ENCODE measurements at regions not wholly inside any gene's neighbourhood (a gene's known extent, or its start where the extent isn't known, plus 50 kb on each side); places are given as distances from the start of the nearest gene placed in this dataset.
"Not testable (repeated sequence)": the region's sequence is repeated elsewhere in the genome, so short reads cannot be mapped to it uniquely, and the experiment has no call there.

- no peak for DNase-seq (ENCODE audit: low read depth in 3 of 3)
Observed at GRCh38 chr4:13678186-13678924, 50.8 kb upstream of the BOD1L1 start.

- no peak for DNase-seq (ENCODE audit: low read depth in 3 of 3)
Observed at GRCh38 chr4:13681570-13681969, 54.0 kb upstream of the BOD1L1 start.

- no peak for DNase-seq (ENCODE audit: low read depth in 3 of 3)
Observed at GRCh38 chr4:13694256-13694655, 66.7 kb upstream of the BOD1L1 start.

- DNase-seq (ENCODE audit: low read depth in 3 of 3) = no peak
Observed at GRCh38 chr4:13698296-13698695, 70.8 kb upstream of the BOD1L1 start.

- DNase-seq (ENCODE audit: low read depth in 3 of 3) = no peak
Observed at GRCh38 chr4:13700021-13700857, 72.7 kb upstream of the BOD1L1 start.

- not testable (repeated sequence) for DNase-seq (ENCODE audit: low read depth in 3 of 3)
Observed at GRCh38 chr4:13700858-13701140, 73.3 kb upstream of the BOD1L1 start.

- DNase-seq (ENCODE audit: low read depth in 3 of 3) = no peak
Observed at GRCh38 chr4:13701937-13702446, 74.5 kb upstream of the BOD1L1 start.

- no peak for DNase-seq (ENCODE audit: low read depth in 3 of 3)
Observed at GRCh38 chr4:13703096-13703495, 75.6 kb upstream of the BOD1L1 start.

- DNase-seq (ENCODE audit: low read depth in 3 of 3) = no peak
Observed at GRCh38 chr4:13704035-13704434, 76.5 kb upstream of the BOD1L1 start.

- DNase-seq (ENCODE audit: low read depth in 3 of 3) = no peak
Observed at GRCh38 chr4:13704761-13705160, 77.2 kb upstream of the BOD1L1 start.

- DNase-seq (ENCODE audit: low read depth in 3 of 3) = no peak
Observed at GRCh38 chr4:13705521-13706041, 78.1 kb upstream of the BOD1L1 start.

- no peak for DNase-seq (ENCODE audit: low read depth in 3 of 3)
Observed at GRCh38 chr4:13706120-13706519, 78.6 kb upstream of the BOD1L1 start.

GRCh38 chr4:13706716-13707115 is 79.2 kb upstream of the BOD1L1 start:
- no peak for DNase-seq (ENCODE audit: low read depth in 3 of 3)

GRCh38 chr4:13710246-13710885 is 82.8 kb upstream of the BOD1L1 start:
- no peak for DNase-seq (ENCODE audit: low read depth in 3 of 3)

- DNase-seq (ENCODE audit: low read depth in 3 of 3) = no peak
Observed at GRCh38 chr4:13711233-13711785, 83.8 kb upstream of the BOD1L1 start.

- no peak for DNase-seq (ENCODE audit: low read depth in 3 of 3)
Observed at GRCh38 chr4:13721894-13722293, 94.4 kb upstream of the BOD1L1 start.

GRCh38 chr4:13722649-13723048 is 95.1 kb upstream of the BOD1L1 start:
- no peak for DNase-seq (ENCODE audit: low read depth in 3 of 3)

GRCh38 chr4:13728761-13729160 is 101.2 kb upstream of the BOD1L1 start:
- no peak for DNase-seq (ENCODE audit: low read depth in 3 of 3)

GRCh38 chr4:13731019-13731418 is 103.5 kb upstream of the BOD1L1 start:
- DNase-seq (ENCODE audit: low read depth in 3 of 3) = no peak

- DNase-seq (ENCODE audit: low read depth in 3 of 3) = no peak
Observed at GRCh38 chr4:13733817-13734216, 106.3 kb upstream of the BOD1L1 start.

GRCh38 chr4:13750594-13750993 is 123.1 kb upstream of the BOD1L1 start:
- no peak for DNase-seq (ENCODE audit: low read depth in 3 of 3)

GRCh38 chr4:13761581-13761980 is 134.1 kb upstream of the BOD1L1 start:
- DNase-seq (ENCODE audit: low read depth in 3 of 3) = not testable (repeated sequence)

All from stimulated activated CD4-positive, alpha-beta T cell treated with anti-CD3 and anti-CD28 coated beads, TNF-alpha, amount 100 ng/mL, for 4 hours (primary cell).